Caki2 (cell line): ENCODE measurements at regions not wholly inside any gene's neighbourhood (a gene's known extent, or its start where the extent isn't known, plus 50 kb on each side); places are given as distances from the start of the nearest gene placed in this dataset.
"Not testable (repeated sequence)": the region's sequence is repeated elsewhere in the genome, so short reads cannot be mapped to it uniquely, and the experiment has no call there.

Source experiments
- DNase-seq: peaks from one replicate; pipeline ENCODE4 v3.0.0-alpha.2; 2015; ENCODE audit warnings: low read depth
- in situ Hi-C: cut with HindIII; loops from 2 replicates; pipeline ENCODE4 v1.10.0; 2016; ENCODE audit warnings: low sequenced_read_pairs, low pct_unique_long_range_greater_than_20kb, mixed read lengths

- in situ Hi-C loops, result no loop called here
- DNase-seq, result no peak
These were observed 795.3 kb upstream of the PCDH20 start for GRCh38 chr13:62210951-62211350.

GRCh38 chr13:62209529-62209928, 793.9 kb upstream of the PCDH20 start:
- in situ Hi-C loops, result no loop called here
- DNase-seq, result no peak

GRCh38 chr13:62207388-62207787, 791.7 kb upstream of the PCDH20 start:
- in situ Hi-C loops, result no loop called here

GRCh38 chr13:62206165-62206564, 790.5 kb upstream of the PCDH20 start:
- no peak for DNase-seq
- in situ Hi-C loops, result no loop called here

More at GRCh38 chr13:62207388-62207787, 791.7 kb upstream of the PCDH20 start:
- no peak for DNase-seq

GRCh38 chr13:62205273-62205672, 789.6 kb upstream of the PCDH20 start:
- no peak for DNase-seq
- in situ Hi-C loops, result no loop called here

- in situ Hi-C loops, result no loop called here
- DNase-seq, result no peak
These were observed 778.7 kb upstream of the PCDH20 start for GRCh38 chr13:62194371-62194770.

- no peak for DNase-seq
- in situ Hi-C loops, result no loop called here
These were observed 778.3 kb upstream of the PCDH20 start for GRCh38 chr13:62193919-62194318.

- in situ Hi-C loops, result no loop called here
These were observed 770.1 kb upstream of the PCDH20 start for GRCh38 chr13:62185631-62186255.

GRCh38 chr13:62176051-62176450, 760.4 kb upstream of the PCDH20 start:
- in situ Hi-C loops, result no loop called here

More at GRCh38 chr13:62185631-62186255, 770.1 kb upstream of the PCDH20 start:
- DNase-seq, result no peak

GRCh38 chr13:62173958-62174357, 758.3 kb upstream of the PCDH20 start:
- in situ Hi-C loops, result no loop called here
- DNase-seq, result no peak

More at GRCh38 chr13:62176051-62176450, 760.4 kb upstream of the PCDH20 start:
- DNase-seq, result no peak

GRCh38 chr13:62171697-62172096, 756.0 kb upstream of the PCDH20 start:
- DNase-seq, result no peak
- in situ Hi-C loops, result no loop called here

GRCh38 chr13:62168891-62169290, 753.2 kb upstream of the PCDH20 start:
- no peak for DNase-seq
- in situ Hi-C loops, result no loop called here

GRCh38 chr13:62167650-62168172, 752.1 kb upstream of the PCDH20 start:
- in situ Hi-C loops, result no loop called here
- no peak for DNase-seq

- no peak for DNase-seq
These were observed 747.2 kb upstream of the PCDH20 start for GRCh38 chr13:62162860-62163259.

GRCh38 chr13:62158520-62158919, 742.9 kb upstream of the PCDH20 start:
- no peak for DNase-seq
- in situ Hi-C loops, result no loop called here

More at GRCh38 chr13:62162860-62163259, 747.2 kb upstream of the PCDH20 start:
- in situ Hi-C loops, result no loop called here

GRCh38 chr13:62151724-62152123, 736.1 kb upstream of the PCDH20 start:
- in situ Hi-C loops, DNase-seq: not testable (repeated sequence)

- DNase-seq, result no peak
- in situ Hi-C loops, result no loop called here
These were observed 726.4 kb upstream of the PCDH20 start for GRCh38 chr13:62142048-62142447.

GRCh38 chr13:62139597-62139996, 723.9 kb upstream of the PCDH20 start:
- DNase-seq, result no peak
- in situ Hi-C loops, result no loop called here

GRCh38 chr13:62137629-62138405, 722.2 kb upstream of the PCDH20 start:
- in situ Hi-C loops, result no loop called here
- DNase-seq, result no peak
